SK-N-MC (cell line): ENCODE measurements at regions not wholly inside any gene's neighbourhood (a gene's known extent, or its start where the extent isn't known, plus 50 kb on each side); places are given as distances from the start of the nearest gene placed in this dataset.

Source experiments
- EZH2 ChIP-seq: fragments of 200-600 bp; sonication (generic); IDR thresholded peaks from one replicate; pipeline ENCODE4 v1.6.1; 2017; ENCODE audit warnings: antibody characterized with exemption
- FOXP2 ChIP-seq: optimal IDR thresholded peaks from 2 replicates; pipeline ENCODE3; 2011; ENCODE audit warnings: mild to moderate bottlenecking, moderate library complexity; ENCODE audit not compliant: insufficient read depth; ENCODE audit errors: extremely low read length, control extremely low read depth
- POLR2AphosphoS5 ChIP-seq: IDR thresholded peaks from 2 replicates; pipeline ENCODE4 v1.6.1; 2012; ENCODE audit warnings: mild to moderate bottlenecking, low read depth, low read length, borderline replicate concordance

- TF ChIP-seq POLR2AphosphoS5 = no peak
- no peak for TF ChIP-seq EZH2
- no peak for TF ChIP-seq FOXP2
Observed at GRCh38 chr12:24389394-24389793, 439.9 kb upstream of the SOX5 start.
